HepG2 (cell line): ENCODE measurements at regions not wholly inside any gene's neighbourhood (a gene's known extent, or its start where the extent isn't known, plus 50 kb on each side); places are given as distances from the start of the nearest gene placed in this dataset.

Source experiments
- AKNA ChIP-seq: sonication (generic); formaldehyde crosslinking; IDR thresholded peaks from 2 replicates; pipeline ENCODE4 v1.4.0; 2020; ENCODE audit warnings: missing genetic modification reagents, borderline replicate concordance
- ARNTL ChIP-seq: sonication (generic); formaldehyde crosslinking; IDR thresholded peaks from 2 replicates; pipeline ENCODE4 v1.4.0; 2020; ENCODE audit warnings: mild to moderate bottlenecking, missing genetic modification reagents
- CREB1 ChIP-seq, 2 experiments: fragments of 450-650 bp in 1 of 2; IDR thresholded peaks; 2 replicates each; pipeline ENCODE4 v1.6.1; 2016 to 2017; ENCODE audit warnings: control low read depth in 1 of 2, mild to moderate bottlenecking in 1 of 2, missing compliant biosample characterization in 1 of 2, missing genetic modification characterization in 1 of 2
- HNF4G ChIP-seq, 2 experiments: sonication (generic) in 1 of 2; formaldehyde crosslinking in 1 of 2; IDR thresholded peaks; 2 replicates each; pipeline versions ENCODE4 v1.4.0 to v1.6.1; 2011 to 2020; ENCODE audit warnings: borderline replicate concordance in 2 of 2, low read depth in 2 of 2, mild to moderate bottlenecking in 2 of 2, low read length in 1 of 2, missing genetic modification reagents in 1 of 2, moderate library complexity in 1 of 2
- HOXA3 ChIP-seq: sonication (generic); formaldehyde crosslinking; IDR thresholded peaks from 2 replicates; pipeline ENCODE4 v1.5.0; 2020; ENCODE audit warnings: missing genetic modification reagents
- ISX ChIP-seq: sonication (generic); formaldehyde crosslinking; conservative IDR thresholded peaks from 2 replicates; pipeline ENCODE4 v1.5.0; 2020; ENCODE audit warnings: missing genetic modification reagents
- KLF11 ChIP-seq: IDR thresholded peaks from 2 replicates; pipeline ENCODE4 v1.6.1; 2016; ENCODE audit warnings: missing compliant biosample characterization
- MTA3 ChIP-seq: sonication (generic); formaldehyde crosslinking; IDR thresholded peaks from 2 replicates; pipeline ENCODE4 v1.4.0; 2020; ENCODE audit warnings: missing genetic modification reagents
- MXD4 ChIP-seq: IDR thresholded peaks from 2 replicates; pipeline ENCODE4 v1.6.1; 2016; ENCODE audit warnings: mild to moderate bottlenecking, missing biosample characterization, missing genetic modification reagents
- RBM39 ChIP-seq: fragments of 200-400 bp; formaldehyde crosslinking; IDR thresholded peaks from one replicate; pipeline ENCODE4 v1.6.1; 2018; ENCODE audit warnings: antibody characterized with exemption, mild to moderate bottlenecking, low read depth, low read length; ENCODE audit not compliant: poor library complexity, severe bottlenecking
- TBX2 ChIP-seq: sonication (generic); formaldehyde crosslinking; IDR thresholded peaks from 2 replicates; pipeline ENCODE4 v1.5.0; 2020; ENCODE audit warnings: missing genetic modification reagents, mild to moderate bottlenecking, borderline replicate concordance
- THAP9 ChIP-seq: sonication (generic); formaldehyde crosslinking; IDR thresholded peaks from 2 replicates; pipeline ENCODE4; 2020; ENCODE audit warnings: missing genetic modification reagents, mild to moderate bottlenecking, borderline replicate concordance
- U2AF1 ChIP-seq: fragments of 200-400 bp; formaldehyde crosslinking; optimal IDR thresholded peaks from 2 replicates; pipeline ENCODE3; 2017; ENCODE audit warnings: mild to moderate bottlenecking, low read depth, low read length
- ZBTB2 ChIP-seq: sonication (generic); formaldehyde crosslinking; IDR thresholded peaks from 2 replicates; pipeline ENCODE4 v1.8.0; 2022; ENCODE audit warnings: low read depth, missing genetic modification reagents
- ZBTB46 ChIP-seq: sonication (generic); formaldehyde crosslinking; IDR thresholded peaks from 2 replicates; pipeline ENCODE4 v1.4.0; 2020; ENCODE audit warnings: mild to moderate bottlenecking, missing genetic modification reagents, borderline replicate concordance
- ZBTB8A ChIP-seq: sonication (generic); formaldehyde crosslinking; IDR thresholded peaks from 2 replicates; pipeline ENCODE4 v1.4.0; 2020; ENCODE audit warnings: mild to moderate bottlenecking, low read depth, missing genetic modification reagents, borderline replicate concordance
- ZNF629 ChIP-seq: sonication (generic); formaldehyde crosslinking; conservative IDR thresholded peaks from 2 replicates; pipeline ENCODE4 v1.5.0; 2020; ENCODE audit warnings: missing genetic modification reagents
- ZNF747 ChIP-seq: sonication (generic); formaldehyde crosslinking; IDR thresholded peaks from 2 replicates; pipeline ENCODE4 v1.8.1; 2023; ENCODE audit warnings: missing genetic modification reagents, mild to moderate bottlenecking, borderline replicate concordance
- ZNF781 ChIP-seq: sonication (generic); formaldehyde crosslinking; IDR thresholded peaks from 2 replicates; pipeline ENCODE4 v1.5.1; 2020; ENCODE audit warnings: borderline replicate concordance, mild to moderate bottlenecking, missing genetic modification reagents; ENCODE audit errors: not compliant biosample characterization

GRCh38 chr9:129479631-129480011, 141.3 kb downstream of the C9orf50 start (continued):
- TF ChIP-seq ZNF629 (CRISPR knock-in tag) (peak; percentile 87), HOXA3 (CRISPR knock-in tag) (0 out of 2 replicates have a peak, but pooled peaks have one; percentile 0), ZNF747 (no peak), THAP9 (CRISPR knock-in tag) (no peak), MTA3 (CRISPR knock-in tag) (no peak), TBX2 (CRISPR knock-in tag) (no peak), HNF4G (IDR thresholded peaks at IDR 0.05; ENCODE audit: borderline replicate concordance, low read depth, low read length) (no peak), HNF4G (CRISPR knock-in tag; IDR thresholded peaks at IDR 0.05; ENCODE audit: borderline replicate concordance, low read depth) (no peak), ARNTL (CRISPR knock-in tag) (no peak), ZBTB46 (CRISPR knock-in tag) (no peak), RBM39 (no peak), CREB1 (IDR thresholded peaks at IDR 0.05) (no peak), CREB1 (CRISPR knock-in tag; IDR thresholded peaks at IDR 0.05) (no peak), ISX (CRISPR knock-in tag) (no peak), ZBTB8A (CRISPR knock-in tag) (no peak), ZNF781 (CRISPR knock-in tag) (no peak), ZBTB2 (CRISPR knock-in tag) (no peak), AKNA (no peak), U2AF1 (no peak), MXD4 (CRISPR knock-in tag) (no peak), KLF11 (CRISPR knock-in tag) (no peak)
